ENCODE measurements at regions not wholly inside any gene's neighbourhood (a gene's known extent, or its start where the extent isn't known, plus 50 kb on each side); places are given as distances from the start of the nearest gene placed in this dataset.

DNA sequence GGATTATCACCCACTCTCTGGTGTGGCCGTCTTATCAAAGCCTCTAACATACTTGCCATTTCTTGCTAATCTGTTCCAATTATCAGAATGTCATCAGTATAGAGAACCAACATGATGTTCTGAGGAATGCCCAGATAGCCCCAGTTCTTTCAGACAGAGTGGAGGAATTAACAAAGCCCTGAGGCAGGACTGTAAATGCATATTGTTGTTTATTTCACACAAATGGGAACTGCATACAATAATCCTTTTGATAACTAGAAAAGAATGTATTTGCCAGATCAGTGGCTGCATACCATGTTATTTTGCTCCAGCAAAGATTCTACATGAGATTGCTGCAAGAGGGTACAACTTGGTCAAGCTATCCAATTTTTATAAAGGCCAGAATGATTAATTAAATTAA, 112.8 kb upstream of the HEY2 start:
- Histone ChIP-seq H3F3A (replicated peaks; ENCODE audit: insufficient read depth) (no peaks in the 10 kb centered on the region), H2AFZ (ENCODE audit: low read depth) (no peak overlapping the region), H3K9ac (no peak overlapping the region), H3K4me3 (ENCODE audit: low read depth in 2 of 2, low read length in 1 of 2) (no peak overlapping the region), H3K4me2 (no peak overlapping the region), H3K27ac (ENCODE audit: low read depth in 2 of 2, low read length in 1 of 2) (no peak overlapping the region), H3K9me3 (no peaks in the 10 kb centered on the region), H3K27me3 (ENCODE audit: insufficient read depth) (no peaks in the 10 kb centered on the region), H4K20me1 (ENCODE audit: insufficient read depth) (no peaks in the 10 kb centered on the region), H3K4me1 (ENCODE audit: control insufficient read depth in 1 of 2, insufficient read depth in 2 of 2, low read depth in 1 of 2, low read length in 1 of 2) (no peaks in the 10 kb centered on the region; a peak in 1 of 4 replicates), H3K36me3 (replicated peaks in 1 of 2; ENCODE audit: control insufficient read depth in 1 of 2, insufficient read depth in 2 of 2, low read length in 1 of 2) (no peaks in the 10 kb centered on the region), H3K9me2 (no peaks in the 10 kb centered on the region), H3K79me2 (ENCODE audit: insufficient read depth) (no peaks in the 10 kb centered on the region)
- ChIA-PET CTCF (no interaction called here), POLR2A (no interaction called here)
- DNase-seq, result no peak
- WGBS (ENCODE audit: low lambda C conversion rate), result 9% methylated on average over 1 of the region's 1 CpG
- TF ChIP-seq SMC3 (IDR thresholded peaks at IDR 0.05; ENCODE audit: low read depth, low read length), result no peak
- TF ChIP-seq TAF1 (IDR thresholded peaks at IDR 0.05; ENCODE audit: borderline replicate concordance, low read depth, low read length), result no peak
- no peak for TF ChIP-seq RXRA (IDR thresholded peaks at IDR 0.05; ENCODE audit: borderline replicate concordance, low read depth)
- TF ChIP-seq USF2 (IDR thresholded peaks at IDR 0.05; ENCODE audit: borderline replicate concordance, low read depth, low read length), result no peak
- TF ChIP-seq GABPA (IDR thresholded peaks at IDR 0.05; ENCODE audit: low read depth), result no peak
- no peak for TF ChIP-seq POLR2AphosphoS5 (IDR thresholded peaks at IDR 0.05; ENCODE audit: low read depth, low read length)
- TF ChIP-seq TEAD4 (IDR thresholded peaks at IDR 0.05; ENCODE audit: borderline replicate concordance, insufficient read depth), result no peak
- TF ChIP-seq FOXM1 (IDR thresholded peaks at IDR 0.05; ENCODE audit: low read depth), result no peak
- TF ChIP-seq GATA2 (CRISPR knock-in tag; IDR thresholded peaks at IDR 0.05), result no peak

GRCh38 chr6:125637207-125637606, 112.2 kb upstream of the HEY2 start:
- H3K9ac ChIP-seq, result no peak overlapping the region
- DNase-seq, result no peak
- H3K36me3 ChIP-seq (replicated peaks in 1 of 2; ENCODE audit: control insufficient read depth in 1 of 2, insufficient read depth in 2 of 2, low read length in 1 of 2), result no peaks in the 10 kb centered on the region
- H3K9me3 ChIP-seq, result no peaks in the 10 kb centered on the region
- no peak overlapping the region for H2AFZ ChIP-seq (ENCODE audit: low read depth)
- TF ChIP-seq PBX3 (IDR thresholded peaks at IDR 0.05) (no peak), SMC3 (IDR thresholded peaks at IDR 0.05; ENCODE audit: low read depth, low read length) (no peak), TEAD4 (IDR thresholded peaks at IDR 0.05; ENCODE audit: borderline replicate concordance, insufficient read depth) (no peak), POLR2AphosphoS5 (IDR thresholded peaks at IDR 0.05; ENCODE audit: low read depth, low read length) (no peak)
- no peak overlapping the region for H3K27ac ChIP-seq (ENCODE audit: low read depth in 2 of 2, low read length in 1 of 2)
- no peaks in the 10 kb centered on the region for H4K20me1 ChIP-seq (ENCODE audit: insufficient read depth)
- no peaks in the 10 kb centered on the region; a peak in 1 of 4 replicates for H3K4me1 ChIP-seq (ENCODE audit: control insufficient read depth in 1 of 2, insufficient read depth in 2 of 2, low read depth in 1 of 2, low read length in 1 of 2)
- ChIA-PET POLR2A (no interaction called here), CTCF (no interaction called here)
- H3K9me2 ChIP-seq, result no peaks in the 10 kb centered on the region
- 10% methylated on average over 2 of the region's 2 CpGs for WGBS (ENCODE audit: low lambda C conversion rate)
- H3K4me2 ChIP-seq, result no peak overlapping the region
- no peaks in the 10 kb centered on the region for H3K27me3 ChIP-seq (ENCODE audit: insufficient read depth)
- H3K4me3 ChIP-seq (ENCODE audit: low read depth in 2 of 2, low read length in 1 of 2), result no peak overlapping the region
- H3K79me2 ChIP-seq (ENCODE audit: insufficient read depth), result no peaks in the 10 kb centered on the region
- H3F3A ChIP-seq (replicated peaks; ENCODE audit: insufficient read depth), result no peaks in the 10 kb centered on the region
